Body of pancreas (tissue), 4 donors: ENCODE measurements at regions not wholly inside any gene's neighbourhood (a gene's known extent, or its start where the extent isn't known, plus 50 kb on each side); places are given as distances from the start of the nearest gene placed in this dataset.

Source experiments
- CTCF ChIP-seq, 7 experiments: fragments of 450-650 bp in 4 of 7; fragments of 200-600 bp in 3 of 7; sonication (generic) in 3 of 7; IDR thresholded peaks; one replicate each; pipeline ENCODE4 v1.5.1; 2016 to 2019; ENCODE audit warnings: antibody characterized with exemption in 7 of 7
- POLR2A ChIP-seq, 3 donors: fragments of 450-650 bp; IDR thresholded peaks; one replicate each; pipeline ENCODE4 v1.6.1; 2016; ENCODE audit warnings: antibody characterized with exemption in 3 of 3, mild to moderate bottlenecking in 2 of 3

GRCh38 chr12:74816398-74817175 lies 279.0 kb downstream of the ATXN7L3B start:
- TF ChIP-seq CTCF (IDR thresholded peaks at IDR 0.05), result no peak
- TF ChIP-seq POLR2A (IDR thresholded peaks at IDR 0.05), result no peak
